Tibial artery (tissue), 4 donors: ENCODE measurements at regions not wholly inside any gene's neighbourhood (a gene's known extent, or its start where the extent isn't known, plus 50 kb on each side); places are given as distances from the start of the nearest gene placed in this dataset.

Source experiments
- DNase-seq, 2 donors: peaks; one replicate each; pipeline ENCODE4 v3.0.0-alpha.2; 2019
- H3K27ac ChIP-seq, 2 donors: fragments of 200-600 bp; sonication (generic) in 1 of 2; 1 replicate in 1 of 2; 2 replicates in 1 of 2; pipeline ENCODE4 v1.5.1; 2018 to 2019; ENCODE audit warnings: mild to moderate bottlenecking in 1 of 2
- H3K27me3 ChIP-seq, 2 donors: fragments of 200-600 bp; sonication (generic) in 1 of 2; one replicate each; pipeline versions ENCODE4 v1.5.1 to v1.6.0; 2016 to 2019
- H3K36me3 ChIP-seq, 3 donors: fragments of 200-600 bp; sonication (generic) in 2 of 3; one replicate each; pipeline ENCODE4 v1.5.1; 2016 to 2019; ENCODE audit warnings: mild to moderate bottlenecking in 2 of 3
- H3K4me1 ChIP-seq, 4 donors: fragments of 200-600 bp; sonication (generic) in 2 of 4; 1 replicate in 3 of 4; 2 replicates in 1 of 4; pipeline ENCODE4 v1.5.1; 2016 to 2019
- H3K4me3 ChIP-seq, 2 donors: fragments of 200-600 bp; sonication (generic) in 1 of 2; 1 replicate in 1 of 2; 2 replicates in 1 of 2; pipeline ENCODE4 v1.5.1; 2018 to 2019; ENCODE audit warnings: mild to moderate bottlenecking in 2 of 2
- H3K9me3 ChIP-seq, 3 donors: fragments of 200-600 bp; sonication (generic) in 1 of 3; one replicate each; pipeline ENCODE4 v1.5.1; 2016 to 2019
- CTCF ChIP-seq, 2 experiments: fragments of 200-600 bp in 1 of 2; fragments of 450-650 bp in 1 of 2; IDR thresholded peaks; one replicate each; pipeline ENCODE4 v1.5.1; 2017 to 2019; ENCODE audit warnings: antibody characterized with exemption in 2 of 2, mild to moderate bottlenecking in 1 of 2, moderate library complexity in 1 of 2
- intact Hi-C: fragments of 100-400 bp; cut with DNase I; formaldehyde crosslinking; loops from one replicate; pipeline ENCODE4 v1.15.0; 2023; ENCODE audit warnings: low total_unique reads

- DNase-seq: no peak
- H3K27me3 ChIP-seq: no peaks in the 10 kb centered on the region
- intact Hi-C loops: no loop called here
- no peak overlapping the region for H3K4me3 ChIP-seq
- no peaks in the 10 kb centered on the region for H3K36me3 ChIP-seq
- H3K27ac ChIP-seq: no peak overlapping the region
- no peaks in the 10 kb centered on the region for H3K9me3 ChIP-seq
- TF ChIP-seq CTCF (IDR thresholded peaks at IDR 0.05): no peak
- no peaks in the 10 kb centered on the region for H3K4me1 ChIP-seq
These were observed 78.2 kb upstream of the ASCC3 start for GRCh38 chr6:100959280-100959679.

- Histone ChIP-seq H3K9me3 (no peaks in the 10 kb centered on the region), H3K36me3 (no peaks in the 10 kb centered on the region), H3K4me3 (no peak overlapping the region), H3K4me1 (no peaks in the 10 kb centered on the region), H3K27me3 (no peaks in the 10 kb centered on the region), H3K27ac (no peak overlapping the region)
- intact Hi-C loops: no loop called here
- no peak for TF ChIP-seq CTCF (IDR thresholded peaks at IDR 0.05)
- DNase-seq: no peak
These were observed 81.3 kb upstream of the ASCC3 start for GRCh38 chr6:100962466-100962865.

GRCh38 chr6:100965067-100965466 lies 83.9 kb upstream of the ASCC3 start:
- no peak for DNase-seq
- TF ChIP-seq CTCF (IDR thresholded peaks at IDR 0.05): no peak
- Histone ChIP-seq H3K9me3 (no peaks in the 10 kb centered on the region), H3K4me3 (no peak overlapping the region), H3K27me3 (no peaks in the 10 kb centered on the region), H3K4me1 (no peaks in the 10 kb centered on the region), H3K27ac (no peak overlapping the region), H3K36me3 (no peaks in the 10 kb centered on the region)
- intact Hi-C loops: no loop called here

GRCh38 chr6:100968949-100969348 lies 87.8 kb upstream of the ASCC3 start:
- Histone ChIP-seq H3K27me3 (no peaks in the 10 kb centered on the region), H3K9me3 (no peaks in the 10 kb centered on the region), H3K4me1 (no peaks in the 10 kb centered on the region), H3K27ac (no peak overlapping the region), H3K36me3 (no peaks in the 10 kb centered on the region), H3K4me3 (no peak overlapping the region)
- intact Hi-C loops: no loop called here
- no peak for DNase-seq
- no peak for TF ChIP-seq CTCF (IDR thresholded peaks at IDR 0.05)

- Histone ChIP-seq H3K4me1 (no peaks in the 10 kb centered on the region), H3K27me3 (no peaks in the 10 kb centered on the region), H3K36me3 (no peaks in the 10 kb centered on the region), H3K9me3 (no peaks in the 10 kb centered on the region), H3K27ac (no peak overlapping the region), H3K4me3 (no peak overlapping the region)
- DNase-seq: no peak
- intact Hi-C loops: no loop called here
- no peak for TF ChIP-seq CTCF (IDR thresholded peaks at IDR 0.05)
These were observed 98.1 kb upstream of the ASCC3 start for GRCh38 chr6:100979267-100979666.

- TF ChIP-seq CTCF (IDR thresholded peaks at IDR 0.05): no peak
- H3K4me1 ChIP-seq: no peaks in the 10 kb centered on the region
- no peaks in the 10 kb centered on the region for H3K36me3 ChIP-seq
- DNase-seq: no peak
- no peak overlapping the region for H3K4me3 ChIP-seq
- no peak overlapping the region for H3K27ac ChIP-seq
- no peaks in the 10 kb centered on the region for H3K27me3 ChIP-seq
- intact Hi-C loops: no loop called here
- no peaks in the 10 kb centered on the region for H3K9me3 ChIP-seq
These were observed 99.8 kb upstream of the ASCC3 start for GRCh38 chr6:100980949-100981348.
